Choroid plexus epithelial cell (primary cell): ENCODE measurements at regions not wholly inside any gene's neighbourhood (a gene's known extent, or its start where the extent isn't known, plus 50 kb on each side); places are given as distances from the start of the nearest gene placed in this dataset.

ENCODE experiments used
- DNase-seq: peaks from one replicate; pipeline ENCODE4 v3.0.0-alpha.2; 2010; ENCODE audit warnings: low read depth
- H3K4me3 ChIP-seq: 2 replicates; pipeline ENCODE4 v1.5.1; 2011; ENCODE audit warnings: low read depth, mild to moderate bottlenecking, control low read depth, low read length, moderate library complexity
- TF ChIP-seq, protein P1 (sequence below): conservative IDR thresholded peaks from 2 replicates; pipeline ENCODE4 v1.5.1; 2011; ENCODE audit warnings: low read depth, mild to moderate bottlenecking, control low read depth, inconsistent platforms, low read length, moderate library complexity

DNA sequence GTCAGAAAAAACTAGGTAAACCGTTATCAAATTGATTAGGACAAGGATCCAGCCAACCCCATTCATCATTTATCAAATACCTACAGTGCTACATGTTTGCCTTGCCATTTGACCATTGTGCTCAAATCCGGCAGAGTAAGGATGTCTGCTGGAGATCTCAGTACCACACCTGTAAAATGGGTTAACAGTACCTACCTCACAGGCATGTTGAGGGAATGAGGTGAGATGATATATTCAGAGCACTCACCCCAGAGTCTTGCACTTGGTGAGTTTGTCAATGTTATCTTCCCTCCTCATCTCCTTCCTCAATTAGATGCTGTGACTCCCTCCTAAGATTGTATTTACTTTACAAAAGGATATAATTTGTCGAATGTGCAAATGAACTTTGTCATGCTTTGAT, 54.5 kb upstream of the DSP start:
- H3K4me3 ChIP-seq: no peak overlapping the region
- TF ChIP-seq, protein P1, sequence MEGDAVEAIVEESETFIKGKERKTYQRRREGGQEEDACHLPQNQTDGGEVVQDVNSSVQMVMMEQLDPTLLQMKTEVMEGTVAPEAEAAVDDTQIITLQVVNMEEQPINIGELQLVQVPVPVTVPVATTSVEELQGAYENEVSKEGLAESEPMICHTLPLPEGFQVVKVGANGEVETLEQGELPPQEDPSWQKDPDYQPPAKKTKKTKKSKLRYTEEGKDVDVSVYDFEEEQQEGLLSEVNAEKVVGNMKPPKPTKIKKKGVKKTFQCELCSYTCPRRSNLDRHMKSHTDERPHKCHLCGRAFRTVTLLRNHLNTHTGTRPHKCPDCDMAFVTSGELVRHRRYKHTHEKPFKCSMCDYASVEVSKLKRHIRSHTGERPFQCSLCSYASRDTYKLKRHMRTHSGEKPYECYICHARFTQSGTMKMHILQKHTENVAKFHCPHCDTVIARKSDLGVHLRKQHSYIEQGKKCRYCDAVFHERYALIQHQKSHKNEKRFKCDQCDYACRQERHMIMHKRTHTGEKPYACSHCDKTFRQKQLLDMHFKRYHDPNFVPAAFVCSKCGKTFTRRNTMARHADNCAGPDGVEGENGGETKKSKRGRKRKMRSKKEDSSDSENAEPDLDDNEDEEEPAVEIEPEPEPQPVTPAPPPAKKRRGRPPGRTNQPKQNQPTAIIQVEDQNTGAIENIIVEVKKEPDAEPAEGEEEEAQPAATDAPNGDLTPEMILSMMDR: no peak
- DNase-seq: no peak

GRCh38 chr6:7488494-7488893, 53.0 kb upstream of the DSP start:
- TF ChIP-seq, protein P1: no peak
- H3K4me3 ChIP-seq: no peak overlapping the region
- no peak for DNase-seq

DNA sequence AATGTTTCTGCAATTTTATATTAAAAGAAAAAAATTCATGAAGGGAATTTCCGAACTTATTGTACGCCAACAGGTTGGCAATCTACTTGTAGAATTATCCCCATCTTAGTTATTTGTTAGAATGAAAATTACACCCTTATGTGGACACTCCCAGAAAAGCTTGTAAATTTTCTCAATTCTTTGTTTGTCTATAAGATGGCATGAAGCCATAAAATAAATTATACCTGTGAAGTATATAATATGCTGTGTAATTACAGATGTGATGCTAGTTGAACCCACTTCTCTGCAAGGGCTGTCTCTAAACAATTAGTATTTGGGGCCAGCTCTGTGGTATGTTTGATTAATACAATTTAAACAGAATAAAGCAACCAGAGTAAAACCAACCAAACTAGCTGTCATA, 52.1 kb upstream of the DSP start:
- TF ChIP-seq, protein P1: no peak

More for the DNA sequence above, 52.1 kb upstream of the DSP start:
- DNase-seq: no peak
- H3K4me3 ChIP-seq: no peak overlapping the region
